Myocyte (in vitro differentiated cells): ENCODE measurements at regions not wholly inside any gene's neighbourhood (a gene's known extent, or its start where the extent isn't known, plus 50 kb on each side); places are given as distances from the start of the nearest gene placed in this dataset.
A peak's percentile ranks its signal among the peaks of the same experiment; 100 is the strongest.

Experiments used
- DNase-seq: peaks from one replicate; pipeline ENCODE4 v3.0.0-alpha.2; 2012; ENCODE audit warnings: low read depth

DNA sequence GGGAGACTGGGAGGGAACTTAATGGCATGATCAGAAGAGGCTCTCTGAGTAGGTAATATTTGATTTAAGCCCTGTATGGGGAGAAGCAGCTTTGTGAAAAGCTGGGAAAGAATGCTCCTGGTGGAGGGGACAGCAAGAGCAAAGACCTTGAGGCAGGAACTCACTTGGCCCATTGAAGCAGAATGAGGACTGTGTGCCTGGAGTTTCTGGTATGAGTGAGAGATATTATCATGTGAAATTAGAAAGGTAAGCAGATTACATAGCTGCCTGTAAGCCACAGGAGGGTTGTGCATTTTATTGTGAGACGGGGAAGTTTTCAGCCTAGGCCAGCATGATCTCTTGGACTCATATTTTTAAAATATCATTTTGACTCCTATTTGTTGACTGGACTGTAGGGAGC is 502.1 kb downstream of the DHX35 start:
- DNase-seq = no peak

- DNase-seq = no peak
Measured at GRCh38 chr20:39462416-39462945, 500.3 kb downstream of the DHX35 start.

GRCh38 chr20:39458452-39458851 is 496.3 kb downstream of the DHX35 start:
- peak; percentile 20 for DNase-seq

DNA sequence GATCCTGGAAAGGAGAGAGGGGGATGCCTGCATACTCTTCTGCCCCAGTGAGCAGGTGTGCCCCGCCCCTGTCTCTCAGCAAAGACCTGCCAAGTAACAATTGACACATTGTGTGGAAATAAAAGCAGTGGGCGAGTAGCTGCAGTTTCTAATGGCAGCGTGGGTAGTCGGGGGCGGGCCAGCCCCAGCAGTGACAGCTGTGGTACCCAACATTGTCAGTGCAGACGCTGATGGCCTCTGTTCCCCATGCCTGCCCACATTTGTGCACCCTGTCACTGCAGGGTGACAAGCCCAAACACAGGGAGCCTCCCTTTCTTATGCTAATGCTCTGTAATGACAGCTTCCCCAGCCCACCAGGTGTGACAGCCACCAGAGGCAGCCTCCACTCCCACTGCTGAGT is 491.7 kb downstream of the DHX35 start:
- DNase-seq = no peak

DNA sequence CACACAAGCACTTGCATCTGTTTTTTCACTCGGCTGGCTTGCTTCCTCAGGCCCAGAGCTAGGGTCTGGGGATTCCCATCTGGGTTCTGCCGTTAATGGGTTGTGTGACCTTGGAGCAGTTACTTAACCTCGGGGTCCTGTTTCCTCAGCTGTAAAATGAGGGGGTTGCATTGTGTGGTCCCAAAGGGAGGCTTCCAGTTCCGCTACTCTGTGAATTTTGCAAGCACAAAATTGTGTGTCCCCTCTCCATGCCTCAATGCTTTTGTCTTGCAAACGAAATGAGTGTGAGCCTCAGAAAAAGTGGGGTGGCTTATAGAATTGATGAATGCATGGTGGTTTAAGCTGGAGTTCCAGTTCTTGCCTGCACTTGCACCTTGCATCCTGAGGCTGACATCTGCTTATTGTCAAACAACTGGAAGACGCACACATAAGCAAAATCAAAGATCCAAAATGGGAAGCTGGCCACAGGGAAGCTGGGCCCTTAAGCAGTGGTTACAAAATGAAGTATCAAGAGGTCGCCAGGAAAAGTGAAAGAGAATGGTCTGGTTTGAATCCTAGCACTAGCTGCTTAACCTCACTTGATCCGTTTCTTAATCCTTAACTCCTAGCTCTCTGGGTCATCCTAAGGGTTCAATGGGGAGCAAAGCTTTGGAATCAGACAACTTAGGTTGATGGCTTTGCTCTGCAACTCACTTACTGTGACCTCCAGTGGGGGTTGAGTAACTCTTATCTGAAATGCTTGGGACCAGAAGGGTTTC is 490.6 kb downstream of the DHX35 start:
- DNase-seq = no peak

DNA sequence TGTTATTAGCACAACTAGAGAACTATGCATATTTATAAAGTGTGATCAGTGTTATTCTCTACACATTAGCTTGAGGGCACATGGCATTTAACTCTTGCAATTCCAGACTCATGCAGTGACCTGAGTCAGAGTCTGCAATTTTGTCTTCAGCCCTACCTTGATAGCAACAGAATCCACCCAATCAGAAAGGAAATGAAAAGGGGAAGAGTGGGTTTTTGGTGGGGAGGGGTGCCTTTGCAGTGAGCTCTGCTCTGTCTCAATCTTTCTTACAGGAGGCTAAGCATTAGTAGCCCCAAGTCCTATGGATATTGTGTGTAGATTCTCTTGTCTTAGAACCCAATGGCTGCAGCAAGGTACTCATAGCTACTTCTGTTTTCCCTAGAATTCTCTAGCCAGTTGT is 489.2 kb downstream of the DHX35 start:
- DNase-seq = no peak

GRCh38 chr20:39446397-39446796 is 484.3 kb downstream of the DHX35 start:
- DNase-seq = no peak

GRCh38 chr20:39445095-39445494 is 483.0 kb downstream of the DHX35 start:
- DNase-seq = no peak

- DNase-seq = no peak
Measured at GRCh38 chr20:39433466-39433865, 471.3 kb downstream of the DHX35 start.

DNA sequence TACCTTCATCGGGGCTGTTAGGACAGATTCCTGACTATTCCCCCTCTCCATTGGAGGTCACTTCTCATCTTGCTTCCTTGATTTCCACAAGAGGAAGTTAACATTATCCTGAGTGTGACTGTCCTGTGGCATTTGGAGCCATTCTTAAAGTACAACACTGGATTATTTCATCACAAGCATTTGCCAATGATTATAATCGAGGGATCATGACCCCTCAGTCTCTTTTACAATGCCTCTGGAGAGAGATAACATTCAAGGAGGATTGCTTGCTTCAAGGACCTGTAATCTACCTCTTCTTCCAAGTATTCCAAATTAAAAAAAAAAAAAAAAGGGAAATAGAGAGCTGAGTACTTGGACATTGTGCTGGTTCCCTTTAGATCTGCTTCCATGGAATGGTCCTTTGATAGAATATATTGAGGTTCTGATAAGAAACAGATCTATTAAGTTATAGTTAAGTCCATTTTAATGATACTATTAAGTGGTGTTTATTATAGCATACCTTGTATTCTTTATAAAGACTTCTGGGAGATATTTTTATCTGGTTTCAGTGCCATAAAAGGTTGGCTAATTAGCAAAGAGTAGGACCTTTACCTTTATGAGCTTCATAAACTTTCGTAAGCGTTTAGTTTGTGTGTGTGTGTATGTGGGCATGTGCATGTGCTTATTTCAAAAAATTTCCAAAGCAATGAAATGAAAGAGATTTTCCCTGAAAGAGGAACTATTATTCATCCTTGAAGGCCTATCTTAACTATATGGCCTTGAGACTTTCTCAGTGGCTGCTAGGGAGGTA is 469.1 kb downstream of the DHX35 start:
- DNase-seq = no peak

- no peak for DNase-seq
Measured at GRCh38 chr20:39429726-39430125, 467.6 kb downstream of the DHX35 start.

DNA sequence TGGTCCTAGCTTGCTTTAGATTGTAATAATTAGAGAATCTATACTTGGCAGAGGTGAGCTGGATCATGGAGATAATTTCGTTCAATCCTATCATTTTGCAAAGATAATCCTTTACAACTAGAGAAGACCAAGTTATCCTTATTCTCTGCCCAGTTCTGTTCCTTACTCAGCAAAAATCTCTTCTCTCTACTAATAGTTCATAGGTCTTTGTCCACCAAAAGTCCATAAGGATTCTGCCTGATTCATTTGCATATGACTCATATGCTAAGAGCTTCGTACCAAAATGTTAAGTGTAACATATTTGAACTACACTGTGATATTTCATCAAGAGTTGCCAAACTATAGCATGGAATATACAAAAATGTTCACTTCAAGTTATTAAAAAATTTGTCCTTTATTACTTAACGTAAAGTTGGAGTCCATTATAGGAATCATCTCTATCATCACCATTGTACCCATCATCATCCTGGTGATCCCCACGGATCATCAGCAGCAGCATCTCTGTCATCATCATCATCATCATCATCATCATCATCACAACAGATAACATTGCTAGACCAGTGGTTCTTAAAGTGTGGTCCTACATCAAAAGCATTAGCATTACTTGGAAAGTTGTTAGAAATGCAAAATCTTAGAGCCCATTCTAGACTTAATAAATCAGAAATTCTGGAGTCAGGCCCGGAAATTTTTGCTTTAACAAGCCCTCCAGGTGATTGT is 463.0 kb downstream of the DHX35 start:
- no peak for DNase-seq

DNA sequence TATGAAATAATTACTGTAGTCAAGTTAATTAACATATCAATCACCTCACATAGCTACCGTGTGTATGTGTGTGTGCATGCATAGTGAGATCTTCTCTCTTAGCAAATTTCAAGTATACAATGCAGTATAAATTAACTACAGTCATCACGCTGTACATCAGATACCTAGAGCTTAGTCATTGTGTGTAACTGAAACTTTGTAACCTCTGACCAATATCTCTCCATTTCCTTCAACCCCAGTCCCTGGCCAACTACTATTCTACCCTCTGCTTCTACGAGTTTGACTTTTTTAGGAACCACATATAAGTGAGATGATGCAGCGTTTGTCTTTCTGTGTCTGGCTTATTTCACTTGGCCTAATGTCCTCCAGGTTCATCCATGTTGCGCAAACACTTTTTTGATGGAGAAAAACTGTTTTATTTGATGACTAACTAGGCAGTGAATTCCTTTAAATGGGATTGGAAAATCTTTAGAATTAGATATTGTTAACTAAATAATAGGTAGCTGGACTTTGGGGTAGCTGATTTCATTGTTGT is 459.5 kb downstream of the DHX35 start:
- DNase-seq = no peak

GRCh38 chr20:39412091-39412490 is 449.9 kb downstream of the DHX35 start:
- no peak for DNase-seq

DNA sequence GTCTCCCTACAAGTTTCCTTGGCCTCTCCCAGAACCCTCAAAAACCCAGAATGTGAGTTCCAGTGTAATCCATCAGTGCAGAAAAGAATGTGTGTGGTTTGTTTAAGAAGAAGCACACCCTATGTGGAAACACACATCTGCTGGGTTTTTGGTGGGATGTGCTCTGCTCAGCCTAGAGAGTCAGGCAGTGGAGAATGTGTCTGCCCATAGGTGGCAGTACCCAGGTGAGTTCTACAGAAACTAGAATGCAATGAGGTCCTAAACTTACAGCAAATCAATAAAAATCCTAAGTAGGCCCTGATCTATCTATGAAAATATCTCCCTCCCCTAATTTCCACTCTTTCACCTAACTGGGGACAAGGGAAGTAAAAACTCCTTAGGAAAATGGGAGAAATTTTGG is 437.3 kb downstream of the DHX35 start:
- no peak for DNase-seq

DNA sequence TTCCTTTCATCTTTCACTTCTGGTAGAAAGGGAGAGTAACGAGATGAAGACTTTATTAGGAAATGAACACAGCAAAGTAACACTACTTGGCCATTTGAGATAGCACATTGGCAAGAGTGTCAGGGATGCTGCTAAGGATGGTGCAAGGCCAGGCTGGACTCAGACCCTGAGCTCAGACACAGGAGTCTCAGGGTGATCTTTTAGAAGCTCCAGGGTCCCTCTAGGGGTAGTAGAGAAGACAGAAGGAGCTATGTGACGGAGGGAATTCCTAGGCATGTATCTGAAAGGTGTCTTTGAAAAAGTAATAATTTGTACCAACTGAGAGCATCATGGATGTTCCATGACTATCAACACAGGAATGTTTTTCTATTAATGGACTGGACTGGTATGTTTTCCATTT is 436.5 kb downstream of the DHX35 start:
- DNase-seq = no peak

DNA sequence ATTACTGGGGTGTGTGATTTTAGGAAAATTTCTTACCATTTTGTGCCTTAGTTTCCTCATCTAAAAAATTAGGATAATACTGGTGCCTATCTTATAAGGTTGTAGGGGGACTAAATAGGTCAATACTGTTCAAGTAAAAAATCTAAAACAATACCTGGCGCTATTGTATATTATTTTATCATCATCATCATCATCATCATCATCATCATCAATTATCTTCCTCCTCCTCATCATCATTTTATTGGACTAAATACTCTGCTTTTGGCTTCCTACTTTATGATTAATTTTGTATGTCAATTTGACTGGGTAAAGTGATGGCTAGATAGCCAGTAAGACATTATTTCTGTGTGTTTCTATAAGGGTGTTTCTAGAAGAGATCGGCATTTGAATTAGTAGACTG is 435.5 kb downstream of the DHX35 start:
- no peak for DNase-seq

DNA sequence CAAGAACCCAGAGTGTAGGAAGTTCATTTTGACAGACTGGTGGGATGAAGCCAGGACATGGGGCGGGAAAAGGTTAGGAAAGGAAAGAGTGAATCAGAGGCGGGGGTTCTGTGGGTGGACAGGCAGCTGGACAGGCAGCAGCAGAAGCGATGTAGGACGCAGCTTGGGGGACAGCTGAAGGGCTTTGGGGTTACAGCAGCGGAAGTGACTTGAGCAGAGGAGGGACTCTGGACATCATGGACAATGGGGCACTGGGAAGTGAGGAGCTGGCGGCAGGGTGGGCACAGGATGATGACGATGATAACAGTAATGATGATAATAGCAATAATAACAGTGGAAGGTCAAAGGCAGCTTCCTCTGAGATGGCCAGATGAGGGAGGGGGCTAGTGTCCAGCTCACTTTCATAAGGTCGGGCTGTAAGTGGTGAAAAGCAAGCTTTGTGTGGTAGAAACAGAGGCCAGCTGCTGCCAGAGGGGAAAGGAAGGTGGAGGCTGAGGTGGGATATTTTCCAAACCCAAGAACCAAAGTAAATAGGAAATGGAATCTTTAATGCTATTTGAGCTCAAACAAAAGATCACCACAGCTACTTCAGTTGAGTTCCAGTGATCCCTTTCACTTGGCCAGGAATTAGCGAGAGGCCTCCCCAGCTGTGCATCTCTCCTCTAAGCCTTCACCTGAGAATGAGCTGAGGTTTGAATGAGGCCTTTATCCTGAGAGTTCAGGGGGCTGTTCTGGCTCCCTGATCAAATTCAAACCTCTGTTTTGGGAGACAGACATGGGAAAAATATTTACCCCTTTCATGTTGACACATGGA is 433.5 kb downstream of the DHX35 start:
- DNase-seq = no peak

- DNase-seq = no peak
Measured at GRCh38 chr20:39394461-39394860, 432.3 kb downstream of the DHX35 start.

DNA sequence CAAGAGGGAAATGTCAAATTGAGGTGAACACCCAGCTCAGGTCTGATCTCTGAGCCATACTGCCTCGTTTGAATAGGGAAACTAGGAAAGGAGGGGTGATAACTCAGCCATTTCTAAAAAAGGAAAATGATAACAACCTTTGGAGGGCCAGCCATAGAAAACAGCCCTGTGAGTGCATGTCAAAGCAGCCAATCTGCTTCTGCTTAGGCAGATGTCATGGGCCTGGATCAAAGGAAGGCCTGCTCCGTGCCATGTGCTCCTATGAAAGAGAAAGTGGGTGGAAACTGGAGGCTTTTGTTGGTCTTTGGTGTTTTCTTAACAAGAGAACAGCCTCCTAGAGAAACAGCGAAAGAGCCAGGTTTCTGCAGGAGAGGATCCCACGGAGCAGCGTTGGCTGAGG is 428.0 kb downstream of the DHX35 start:
- DNase-seq = no peak

DNA sequence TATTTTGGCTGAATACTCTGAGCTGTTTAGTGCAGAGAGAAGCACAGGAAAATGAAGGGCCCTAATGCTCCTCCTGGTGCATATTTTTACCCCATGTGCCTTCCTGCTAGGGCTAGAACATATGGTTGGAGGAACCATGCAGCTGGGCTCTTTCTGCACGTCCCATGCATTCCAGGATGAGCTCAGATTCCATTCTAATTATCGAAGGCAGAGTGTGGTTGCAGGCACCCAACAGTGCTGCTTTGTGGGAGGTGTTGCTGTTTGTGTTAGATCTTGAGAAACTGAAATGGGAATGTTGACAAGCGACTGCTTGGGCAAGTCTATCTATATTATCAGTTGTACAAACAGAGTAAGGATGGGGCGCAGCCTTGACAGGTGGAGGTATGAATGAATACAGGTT is 419.5 kb downstream of the DHX35 start:
- no peak for DNase-seq
